ENCODE measurements at regions not wholly inside any gene's neighbourhood (a gene's known extent, or its start where the extent isn't known, plus 50 kb on each side); places are given as distances from the start of the nearest gene placed in this dataset.

DNA sequence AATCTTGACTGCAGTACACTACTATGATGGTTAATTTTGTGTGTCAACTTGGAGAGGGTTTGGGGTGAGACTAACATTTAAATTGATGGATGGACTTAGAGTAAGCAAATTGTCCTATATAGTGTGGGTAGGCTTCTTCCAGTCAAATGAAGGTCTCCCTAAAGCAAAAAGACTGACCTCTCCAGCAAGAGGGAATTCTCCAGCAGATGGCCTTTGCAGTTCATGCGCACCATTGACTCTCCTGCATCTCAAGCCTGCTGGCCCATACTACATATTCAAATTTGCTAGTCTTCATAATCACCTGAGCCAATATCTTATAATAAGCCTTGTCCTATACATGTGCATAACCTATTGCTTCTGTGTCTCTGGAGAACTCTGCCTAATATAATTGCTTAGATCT lies 260.2 kb downstream of the RERGL start:
- H3K4me3 ChIP-seq, result no peak overlapping the region
- H3K4me1 ChIP-seq, result no peaks in the 10 kb centered on the region
- H3K27me3 ChIP-seq, result no peaks in the 10 kb centered on the region
- no peaks in the 10 kb centered on the region for H4K20me1 ChIP-seq
- no peak overlapping the region for H3K4me2 ChIP-seq
- TF ChIP-seq Cebpa-rat (IDR thresholded peaks at IDR 0.05), result no peak
- H3K9me3 ChIP-seq, result no peaks in the 10 kb centered on the region
- no peaks in the 10 kb centered on the region for H3K36me3 ChIP-seq
- H3K27ac ChIP-seq, result no peak overlapping the region
- H3K9ac ChIP-seq, result no peak overlapping the region

DNA sequence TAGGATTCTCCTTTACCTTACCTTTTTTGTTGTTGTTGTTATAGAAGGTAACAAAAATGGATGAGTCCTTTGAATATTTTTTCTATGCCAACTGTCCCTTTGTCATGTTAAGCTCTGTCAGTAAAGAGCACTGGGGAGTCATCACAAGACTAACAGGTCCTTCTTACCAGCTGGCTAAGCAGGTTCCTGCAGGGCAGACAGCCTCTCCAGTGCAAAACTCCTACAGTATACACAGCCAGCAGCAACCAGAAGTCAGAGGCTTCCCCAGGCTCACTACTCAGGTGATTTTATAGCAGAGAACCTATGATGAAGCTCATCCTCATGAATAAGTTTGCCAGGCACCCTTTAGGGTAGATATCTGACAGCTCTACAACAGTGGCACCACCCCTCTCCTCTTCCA lies 271.1 kb downstream of the RERGL start:
- H3K4me2 ChIP-seq, result no peak overlapping the region
- no peak overlapping the region for H3K9ac ChIP-seq
- H3K9me3 ChIP-seq, result no peaks in the 10 kb centered on the region
- no peak overlapping the region for H3K27ac ChIP-seq
- no peak overlapping the region for H3K4me3 ChIP-seq
- no peaks in the 10 kb centered on the region for H3K4me1 ChIP-seq
- no peaks in the 10 kb centered on the region for H3K36me3 ChIP-seq
- H4K20me1 ChIP-seq, result no peaks in the 10 kb centered on the region
- no peaks in the 10 kb centered on the region for H3K27me3 ChIP-seq
- no peak for TF ChIP-seq Cebpa-rat (IDR thresholded peaks at IDR 0.05)

DNA sequence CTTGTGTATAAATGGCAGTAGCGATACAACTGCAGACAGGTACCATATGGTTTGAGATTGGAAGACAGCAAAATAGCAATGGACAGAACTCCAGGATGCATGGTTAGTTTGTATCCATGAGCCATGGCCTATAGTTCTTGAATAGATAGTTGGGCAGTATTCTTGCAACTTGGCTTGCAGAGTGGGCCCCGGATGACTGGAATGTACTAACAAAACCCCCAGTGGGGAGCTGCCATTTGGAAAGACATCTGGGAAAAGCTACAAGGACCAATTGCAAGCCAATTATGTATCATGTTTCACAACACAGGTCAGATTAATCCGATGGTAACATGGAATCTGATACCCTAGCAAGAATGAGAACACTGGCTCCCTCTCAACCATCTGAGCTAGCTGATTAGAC lies 279.6 kb downstream of the RERGL start:
- Histone ChIP-seq H3K27me3 (no peaks in the 10 kb centered on the region), H3K36me3 (no peaks in the 10 kb centered on the region), H3K4me2 (no peak overlapping the region), H3K9me3 (no peaks in the 10 kb centered on the region), H3K4me3 (no peak overlapping the region), H4K20me1 (no peaks in the 10 kb centered on the region), H3K27ac (no peak overlapping the region), H3K9ac (no peak overlapping the region), H3K4me1 (no peaks in the 10 kb centered on the region)
- TF ChIP-seq Cebpa-rat (IDR thresholded peaks at IDR 0.05), result no peak

DNA sequence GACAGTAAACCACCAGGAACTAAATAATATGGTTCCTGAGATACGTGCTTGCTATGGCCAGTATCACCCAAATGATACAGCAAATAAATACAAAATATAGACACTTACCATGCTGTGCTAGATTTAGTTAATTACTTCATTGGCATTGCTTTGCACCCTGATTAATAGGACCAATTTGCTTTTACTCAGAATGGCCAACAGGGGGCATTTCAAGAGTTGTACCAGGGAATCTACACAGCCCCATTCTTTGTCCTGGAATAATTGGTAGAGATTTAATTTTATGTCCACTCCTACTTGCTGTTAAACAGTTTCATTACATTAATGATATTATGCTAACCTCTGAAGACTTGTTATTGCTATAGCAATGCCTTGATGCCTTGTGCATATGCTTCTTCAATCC lies 280.8 kb downstream of the RERGL start:
- H3K4me3 ChIP-seq, result no peak overlapping the region
- no peaks in the 10 kb centered on the region for H4K20me1 ChIP-seq
- no peak overlapping the region for H3K4me2 ChIP-seq
- no peaks in the 10 kb centered on the region for H3K9me3 ChIP-seq
- no peaks in the 10 kb centered on the region for H3K27me3 ChIP-seq
- no peak overlapping the region for H3K27ac ChIP-seq
- no peak for TF ChIP-seq Cebpa-rat (IDR thresholded peaks at IDR 0.05)
- no peaks in the 10 kb centered on the region for H3K36me3 ChIP-seq
- H3K9ac ChIP-seq, result no peak overlapping the region
- no peaks in the 10 kb centered on the region for H3K4me1 ChIP-seq

DNA sequence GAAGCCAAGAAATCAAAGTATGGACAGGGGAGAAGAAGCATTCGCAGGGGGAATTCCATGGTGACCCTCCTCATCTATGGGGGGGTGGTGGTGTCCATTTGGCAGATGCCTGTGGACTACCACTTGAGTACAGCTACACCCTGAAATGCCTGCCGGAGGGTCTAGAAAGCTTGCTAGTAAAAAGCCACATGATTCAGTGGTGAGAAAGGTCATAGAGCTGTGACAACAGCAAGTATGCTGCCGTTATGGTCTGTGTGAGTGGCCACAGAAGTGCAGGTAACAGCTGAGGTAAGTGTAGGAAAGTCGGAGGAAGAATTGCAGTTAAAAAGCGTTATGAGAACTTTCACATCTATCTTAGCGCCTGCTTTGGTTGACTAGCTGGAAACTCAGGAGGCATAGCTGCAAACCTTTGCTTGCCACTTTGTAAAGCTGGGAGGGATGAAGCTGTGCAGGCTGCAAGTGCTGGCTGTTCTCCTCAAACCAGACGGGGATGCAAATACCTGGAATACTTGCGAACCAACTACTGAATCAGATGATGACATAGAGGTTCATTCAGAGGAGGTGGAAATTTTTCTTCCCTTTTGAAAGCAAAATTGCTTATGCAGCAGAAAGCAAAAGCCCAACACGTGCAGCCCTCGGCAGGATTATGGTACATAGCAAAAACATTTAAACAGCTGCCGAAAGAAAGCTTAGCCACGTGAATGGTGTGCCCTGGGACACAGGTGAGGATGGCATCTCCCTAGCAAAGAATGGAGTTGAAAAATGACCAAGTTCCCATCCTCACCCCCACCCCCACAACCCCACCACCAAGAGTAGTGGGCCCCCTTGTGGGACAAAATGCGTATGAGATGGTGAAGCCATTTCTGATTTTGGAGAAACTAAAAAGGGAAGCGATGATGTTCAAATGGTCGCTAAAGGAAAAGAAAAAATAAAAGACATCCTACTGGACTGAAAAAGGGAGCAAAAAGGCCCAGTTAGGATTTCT lies 287.0 kb downstream of the RERGL start:
- Histone ChIP-seq H3K4me2 (no peak overlapping the region), H4K20me1 (no peaks in the 10 kb centered on the region), H3K9ac (no peak overlapping the region), H3K36me3 (no peaks in the 10 kb centered on the region), H3K4me3 (no peak overlapping the region), H3K27me3 (no peaks in the 10 kb centered on the region), H3K9me3 (no peaks in the 10 kb centered on the region), H3K27ac (no peak overlapping the region), H3K4me1 (no peaks in the 10 kb centered on the region)
- TF ChIP-seq Cebpa-rat (IDR thresholded peaks at IDR 0.05), result no peak

DNA sequence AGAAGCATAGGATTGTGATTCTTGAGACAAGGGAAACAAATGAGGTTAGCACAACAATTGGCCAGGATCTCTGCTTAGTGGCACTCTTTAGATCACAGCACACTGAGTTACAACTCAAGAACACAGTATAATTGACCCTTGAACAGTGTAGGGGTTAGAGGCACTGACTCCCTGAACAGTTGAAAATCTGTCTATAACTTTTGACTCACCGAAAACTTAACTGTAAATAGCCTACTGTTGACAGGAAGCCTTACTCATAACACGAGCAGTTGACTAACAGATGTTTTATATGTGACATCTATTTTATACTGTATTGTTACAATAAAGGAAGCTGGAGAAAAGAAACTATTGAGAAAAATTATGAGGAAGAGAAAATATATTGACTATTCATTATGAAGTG lies 296.1 kb downstream of the RERGL start:
- H3K36me3 ChIP-seq, result no peaks in the 10 kb centered on the region
- no peak overlapping the region for H3K27ac ChIP-seq
- H4K20me1 ChIP-seq, result no peaks in the 10 kb centered on the region
- H3K4me2 ChIP-seq, result no peak overlapping the region
- H3K9me3 ChIP-seq, result no peaks in the 10 kb centered on the region
- H3K4me3 ChIP-seq, result no peak overlapping the region
- no peak for TF ChIP-seq Cebpa-rat (IDR thresholded peaks at IDR 0.05)
- no peak overlapping the region for H3K9ac ChIP-seq
- no peaks in the 10 kb centered on the region for H3K4me1 ChIP-seq
- no peaks in the 10 kb centered on the region for H3K27me3 ChIP-seq

DNA sequence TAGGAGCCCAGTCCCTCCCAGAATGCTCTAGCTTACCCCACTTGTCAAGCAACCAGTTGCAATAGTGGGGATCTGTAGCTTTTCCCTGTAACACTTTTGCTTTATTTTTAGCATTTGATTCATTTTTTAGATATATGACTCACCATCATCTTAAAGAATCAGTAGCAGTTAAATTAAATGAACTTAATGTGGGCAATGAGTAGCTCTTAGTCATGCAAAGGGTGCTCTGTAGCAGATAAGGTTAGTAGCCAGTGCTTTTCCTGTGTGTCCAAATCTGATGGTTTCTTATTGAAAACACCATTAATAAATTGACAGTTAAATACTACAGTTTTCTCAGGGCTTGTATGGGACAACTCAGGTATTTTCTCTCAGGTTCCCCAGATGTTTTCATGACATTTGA lies 311.8 kb downstream of the RERGL start:
- no peak overlapping the region for H3K9ac ChIP-seq
- H3K27ac ChIP-seq, result no peak overlapping the region
- no peaks in the 10 kb centered on the region for H3K9me3 ChIP-seq
- no peaks in the 10 kb centered on the region for H3K27me3 ChIP-seq
- no peaks in the 10 kb centered on the region for H3K4me1 ChIP-seq
- no peak for TF ChIP-seq Cebpa-rat (IDR thresholded peaks at IDR 0.05)
- no peak overlapping the region for H3K4me3 ChIP-seq
- H3K36me3 ChIP-seq, result no peaks in the 10 kb centered on the region
- no peak overlapping the region for H3K4me2 ChIP-seq
- H4K20me1 ChIP-seq, result no peaks in the 10 kb centered on the region

DNA sequence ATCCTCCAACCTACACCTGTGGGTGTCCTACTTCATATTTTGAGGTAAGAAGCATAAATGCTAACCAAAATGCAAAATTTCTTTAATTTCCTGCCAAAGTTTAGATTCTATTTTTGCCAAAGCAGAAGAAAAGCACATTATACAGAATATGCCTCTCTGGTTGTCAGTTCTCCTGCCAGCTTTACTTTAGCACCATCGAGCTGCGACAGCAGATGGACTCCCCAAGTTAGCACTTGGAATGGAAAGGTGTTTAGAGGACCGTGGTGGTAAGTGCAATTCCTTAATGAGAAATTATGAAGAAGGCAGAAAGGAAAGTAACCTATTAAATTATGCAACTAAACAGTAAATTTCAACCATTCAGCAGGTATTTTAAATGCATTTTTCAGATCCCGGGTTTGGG lies 326.6 kb downstream of the RERGL start:
- H3K9me3 ChIP-seq, result no peaks in the 10 kb centered on the region
- no peak overlapping the region for H3K4me2 ChIP-seq
- no peaks in the 10 kb centered on the region for H4K20me1 ChIP-seq
- no peak overlapping the region for H3K27ac ChIP-seq
- no peaks in the 10 kb centered on the region for H3K36me3 ChIP-seq
- H3K27me3 ChIP-seq, result no peaks in the 10 kb centered on the region
- H3K9ac ChIP-seq, result no peak overlapping the region
- TF ChIP-seq Cebpa-rat (IDR thresholded peaks at IDR 0.05), result no peak
- H3K4me1 ChIP-seq, result no peaks in the 10 kb centered on the region
- H3K4me3 ChIP-seq, result no peak overlapping the region

DNA sequence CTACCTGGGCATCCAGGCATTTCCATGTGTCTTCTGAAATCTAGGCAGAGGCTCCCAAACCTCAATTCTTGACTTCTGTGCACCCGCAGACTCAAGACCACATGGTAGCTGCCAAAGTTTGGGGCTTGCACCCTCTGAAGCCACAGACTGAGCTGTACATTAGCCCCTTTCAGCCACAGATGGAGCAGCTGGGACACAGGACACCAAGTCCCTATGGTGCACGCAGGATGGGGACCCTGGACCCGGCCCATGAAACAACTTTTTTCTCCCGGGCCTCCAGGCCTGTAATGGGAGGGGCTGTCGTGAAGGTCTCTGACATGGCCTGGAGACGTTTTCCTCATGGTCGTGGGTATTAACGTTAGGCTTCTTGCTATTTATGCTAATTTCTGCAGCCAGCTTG lies 330.0 kb downstream of the RERGL start:
- TF ChIP-seq Cebpa-rat (IDR thresholded peaks at IDR 0.05), result no peak
- no peak overlapping the region for H3K4me2 ChIP-seq
- no peak overlapping the region for H3K27ac ChIP-seq
- H3K27me3 ChIP-seq, result no peaks in the 10 kb centered on the region
- H3K9me3 ChIP-seq, result no peaks in the 10 kb centered on the region
- H3K9ac ChIP-seq, result no peak overlapping the region
- no peaks in the 10 kb centered on the region for H3K4me1 ChIP-seq
- H3K4me3 ChIP-seq, result no peak overlapping the region
- no peaks in the 10 kb centered on the region for H3K36me3 ChIP-seq
- H4K20me1 ChIP-seq, result no peaks in the 10 kb centered on the region
